Panc1 (cell line): ENCODE measurements at regions not wholly inside any gene's neighbourhood (a gene's known extent, or its start where the extent isn't known, plus 50 kb on each side); places are given as distances from the start of the nearest gene placed in this dataset.

Experiments used
- ATAC-seq: fragments of 200-7000 bp; cut with Tn5 transposase; 2 replicates; pipeline ENCODE4 v1.9.1; 2020; ENCODE audit warnings: mild to moderate bottlenecking, moderate library complexity
- BruUV-seq: library from RNA; stranded (reverse); fragments of 400-500 nt; replicated peaks from 2 replicates; lab custom pipeline; 2021; lab: Mats Ljungman, UMichigan
- CTCF ChIA-PET: fragments of 300-600 bp; sonication (Branson Sonifier 250); formaldehyde crosslinking; loops from one replicate; lab custom pipeline; 2022; ENCODE audit warnings: antibody characterized with exemption; lab: Charles Lee
- POLR2A ChIA-PET: fragments of 300-600 bp; sonication (Branson Sonifier 250); formaldehyde crosslinking; loops from one replicate; lab custom pipeline; 2022; ENCODE audit warnings: antibody characterized with exemption; lab: Charles Lee
- DNase-seq: peaks from one replicate; pipeline ENCODE4 v3.0.0-alpha.2; 2010; ENCODE audit warnings: low read depth, low spot score
- H3K27ac ChIP-seq: 2 replicates; pipeline ENCODE4 v1.5.1; 2011; ENCODE audit warnings: mild to moderate bottlenecking, low read length, inconsistent platforms
- H3K27me3 ChIP-seq: fragments of 200-500 bp; sonication (Bioruptor generic); 2 replicates; pipeline ENCODE4 v1.6.0; 2014; ENCODE audit warnings: low read length, inconsistent platforms; ENCODE audit not compliant: control insufficient read depth, insufficient read depth
- H3K36me3 ChIP-seq: fragments of 200-500 bp; sonication (Bioruptor generic); 2 replicates; pipeline ENCODE4 v1.5.1; 2014; ENCODE audit warnings: inconsistent platforms, mild to moderate bottlenecking, low read length, moderate library complexity; ENCODE audit not compliant: control insufficient read depth, insufficient read depth
- H3K4me1 ChIP-seq: 2 replicates; pipeline ENCODE4 v1.5.1; 2011; ENCODE audit warnings: inconsistent platforms, mild to moderate bottlenecking, low read length, moderate library complexity; ENCODE audit not compliant: control insufficient read depth, insufficient read depth
- H3K4me3 ChIP-seq, 2 experiments: 2 replicates each; pipeline ENCODE4 v1.5.1; 2011 to 2012; ENCODE audit warnings: low read depth in 2 of 2, low read length in 2 of 2, mild to moderate bottlenecking in 2 of 2, inconsistent platforms in 1 of 2, moderate library complexity in 1 of 2
- H3K9me3 ChIP-seq: fragments of 200-500 bp; sonication (Bioruptor generic); 2 replicates; pipeline ENCODE4 v1.5.1; 2014; ENCODE audit warnings: low read depth, mild to moderate bottlenecking, inconsistent platforms, low read length, moderate library complexity; ENCODE audit not compliant: control insufficient read depth, insufficient read depth
- CTCF ChIP-seq: fragments of 450-650 bp; IDR thresholded peaks from 2 replicates; pipeline ENCODE4 v1.5.1; 2017; ENCODE audit warnings: mild to moderate bottlenecking
- POLR2AphosphoS5 ChIP-seq: IDR thresholded peaks from 2 replicates; pipeline ENCODE4 v1.6.1; 2012; ENCODE audit warnings: mild to moderate bottlenecking, low read depth, low read length, moderate library complexity
- REST ChIP-seq, 2 experiments: IDR thresholded peaks; 2 replicates each; pipeline ENCODE4 v1.6.1; 2011 to 2012; ENCODE audit warnings: low read depth in 2 of 2, control low read depth in 1 of 2, low read length in 1 of 2, mild to moderate bottlenecking in 1 of 2, moderate library complexity in 1 of 2; ENCODE audit not compliant: insufficient read depth in 1 of 2
- SIN3A ChIP-seq: IDR thresholded peaks from 2 replicates; pipeline ENCODE4 v1.6.1; 2012; ENCODE audit warnings: low read depth, mild to moderate bottlenecking, low read length, moderate library complexity, borderline replicate concordance; ENCODE audit not compliant: insufficient read depth
- TCF7L2 ChIP-seq: IDR thresholded peaks from 2 replicates; pipeline ENCODE4 v1.6.1; 2011; ENCODE audit warnings: mild to moderate bottlenecking, low read depth, low read length, inconsistent platforms
- in situ Hi-C: cut with HindIII; loops from 2 replicates; pipeline ENCODE4 v1.10.0; 2016; ENCODE audit warnings: low sequenced_read_pairs, low pct_unique_long_range_greater_than_20kb
- intact Hi-C: fragments of 100-400 bp; cut with micrococcal nuclease; formaldehyde crosslinking; loops from one replicate; pipeline ENCODE4 v1.10.0; 2022; ENCODE audit not compliant: unreplicated experiment

- in situ Hi-C loops: no loop called here
- CTCF ChIA-PET: no interaction called here
- BruUV-seq: no TSS peak
- Histone ChIP-seq H3K9me3 (no peaks in the 10 kb centered on the region), H3K36me3 (no peaks in the 10 kb centered on the region), H3K27me3 (no peaks in the 10 kb centered on the region), H3K27ac (no peak overlapping the region), H3K4me1 (0 out of 2 replicates have a peak, but pooled peaks cover 2% of the 10 kb centered on the region), H3K4me3 (no peak overlapping the region)
- DNase-seq (no peak), ATAC-seq (no peak)
- POLR2A ChIA-PET: no interaction called here
- intact Hi-C loops: no loop called here
- TF ChIP-seq TCF7L2: no peak
Measured at GRCh38 chr14:55799508-55800095, 219.6 kb downstream of the KTN1 start.

- Histone ChIP-seq H3K4me3 (no peak overlapping the region), H3K4me1 (0 out of 2 replicates have a peak, but pooled peaks cover 2% of the 10 kb centered on the region), H3K36me3 (no peaks in the 10 kb centered on the region), H3K27me3 (no peaks in the 10 kb centered on the region), H3K27ac (no peak overlapping the region), H3K9me3 (no peaks in the 10 kb centered on the region)
- TF ChIP-seq POLR2AphosphoS5: no peak
- no peak for TF ChIP-seq REST (IDR thresholded peaks at IDR 0.05; ENCODE audit: insufficient read depth in 1 of 2, low read depth in 2 of 2, low read length in 1 of 2)
- no peak for TF ChIP-seq SIN3A
- TF ChIP-seq CTCF: no peak
- TF ChIP-seq TCF7L2: no peak
- ChIA-PET CTCF (no interaction called here), POLR2A (no interaction called here)
- no TSS peak for BruUV-seq
- in situ Hi-C loops (no loop called here), intact Hi-C loops (no loop called here)
- ATAC-seq (no peak), DNase-seq (no peak)
Measured at GRCh38 chr14:55800156-55800785, 220.3 kb downstream of the KTN1 start.

GRCh38 chr14:55801121-55801520, 221.1 kb downstream of the KTN1 start:
- ATAC-seq (no peak), DNase-seq (no peak)
- intact Hi-C loops (no loop called here), in situ Hi-C loops (no loop called here)
- Histone ChIP-seq H3K4me3 (no peak overlapping the region), H3K27ac (no peak overlapping the region), H3K4me1 (0 out of 2 replicates have a peak, but pooled peaks cover 2% of the 10 kb centered on the region), H3K27me3 (no peaks in the 10 kb centered on the region), H3K9me3 (no peaks in the 10 kb centered on the region), H3K36me3 (no peaks in the 10 kb centered on the region)
- POLR2A ChIA-PET: no interaction called here
- CTCF ChIA-PET: no interaction called here
- TF ChIP-seq TCF7L2: no peak
- TF ChIP-seq REST (IDR thresholded peaks at IDR 0.05; ENCODE audit: insufficient read depth in 1 of 2, low read depth in 2 of 2, low read length in 1 of 2): no peak
- TF ChIP-seq SIN3A: no peak
- no peak for TF ChIP-seq CTCF
- BruUV-seq: no TSS peak
